HepG2 (cell line): ENCODE measurements at regions not wholly inside any gene's neighbourhood (a gene's known extent, or its start where the extent isn't known, plus 50 kb on each side); places are given as distances from the start of the nearest gene placed in this dataset.

ENCODE experiments used
- ATAC-seq: fragments of 200-7000 bp; cut with Tn5 transposase; 3 replicates; pipeline ENCODE4 v1.9.1; 2020; ENCODE audit warnings: mild to moderate bottlenecking, moderate library complexity
- BruUV-seq: library from RNA; stranded (reverse); fragments of 400-500 nt; replicated peaks from 2 replicates; lab custom pipeline; 2021; lab: Mats Ljungman, UMichigan
- CTCF ChIA-PET: fragments of 300-600 bp; formaldehyde crosslinking; extraction: SDS; loops from one replicate; lab custom pipeline; 2021; ENCODE audit warnings: low total read pairs, inconsistent platforms, low intra/inter-chr PET ratio; lab: Yijun Ruan, JAX
- POLR2A ChIA-PET: fragments of 350-600 bp; sonication (Branson Sonifier 250); formaldehyde crosslinking; loops from one replicate; lab custom pipeline; 2020; ENCODE audit warnings: antibody characterized with exemption, inconsistent platforms; lab: Yijun Ruan, JAX
- DNase-seq: peaks from one replicate; pipeline ENCODE4 v3.0.0-alpha.2; 2015; ENCODE audit warnings: low spot score
- FAIRE-seq: peaks from 3 replicates; lab custom pipeline; 2011; peaks lifted over from hg19 to GRCh38; lab: Jason Lieb, UNC
- H2AFZ ChIP-seq: one replicate; pipeline ENCODE4 v1.6.1; 2011; ENCODE audit warnings: low read length, inconsistent platforms
- H3K27ac ChIP-seq: fragments of 300-600 bp; 3 replicates; pipeline ENCODE4 v1.8.0; 2011; ENCODE audit warnings: mixed run types, mild to moderate bottlenecking, mixed read lengths, low read length, inconsistent platforms; ENCODE audit not compliant: insufficient read depth; ENCODE audit errors: extremely low read length
- H3K27me3 ChIP-seq, 2 experiments: fragments of 200-600 bp in 1 of 2; 2 replicates in 1 of 2; 3 replicates in 1 of 2; pipeline versions ENCODE4 v1.6.0 to v1.8.0; 2011; ENCODE audit warnings: low read length in 2 of 2, mild to moderate bottlenecking in 2 of 2, moderate library complexity in 2 of 2, inconsistent platforms in 1 of 2; ENCODE audit not compliant: insufficient read depth in 2 of 2, control insufficient read depth in 1 of 2
- H3K36me3 ChIP-seq, 2 experiments: fragments of 200-600 bp in 1 of 2; replicated peaks in 1 of 2; 2 replicates in 1 of 2; 3 replicates in 1 of 2; pipeline versions ENCODE4 v1.5.1 to v1.8.0; 2011; ENCODE audit warnings: low read length in 2 of 2, inconsistent platforms in 1 of 2; ENCODE audit not compliant: insufficient read depth in 2 of 2, control insufficient read depth in 1 of 2
- H3K4me1 ChIP-seq: 2 replicates; pipeline ENCODE4 v1.5.1; 2012; ENCODE audit warnings: low read length, inconsistent platforms; ENCODE audit not compliant: insufficient read depth
- H3K4me2 ChIP-seq: 2 replicates; pipeline ENCODE4 v1.6.0; 2011; ENCODE audit warnings: low read depth, low read length, inconsistent platforms
- H3K4me3 ChIP-seq, 3 experiments: fragments of 200-600 bp in 1 of 3; sonication (generic), shearing (Covaris generic) in 1 of 3; replicated peaks in 1 of 3; 2 replicates each; pipeline ENCODE4 v1.5.1; 2011 to 2016; ENCODE audit warnings: low read length in 3 of 3, inconsistent platforms in 2 of 3, low read depth in 2 of 3, mild to moderate bottlenecking in 2 of 3, control low read depth in 1 of 3, mixed read lengths in 1 of 3; ENCODE audit not compliant: insufficient read depth in 1 of 3
- H3K79me2 ChIP-seq: one replicate; pipeline ENCODE4 v1.6.1; 2011; ENCODE audit warnings: low read length, inconsistent platforms; ENCODE audit not compliant: insufficient read depth
- H3K9ac ChIP-seq: 2 replicates; pipeline ENCODE4 v1.6.0; 2011; ENCODE audit warnings: mild to moderate bottlenecking, low read depth, low read length, inconsistent platforms; ENCODE audit not compliant: insufficient read depth
- H3K9me3 ChIP-seq: 2 replicates; pipeline ENCODE4 v1.5.1; 2012; ENCODE audit warnings: mild to moderate bottlenecking, low read length
- H4K20me1 ChIP-seq: 2 replicates; pipeline ENCODE4 v1.6.0; 2011; ENCODE audit warnings: inconsistent platforms, mild to moderate bottlenecking, low read length, moderate library complexity; ENCODE audit not compliant: insufficient read depth
- CEBPZ ChIP-seq: IDR thresholded peaks from 2 replicates; pipeline ENCODE4 v1.6.1; 2012; ENCODE audit warnings: low read length, improper control_type of control experiment
- HNF4G ChIP-seq, 2 experiments: sonication (generic) in 1 of 2; formaldehyde crosslinking in 1 of 2; IDR thresholded peaks; 2 replicates each; pipeline versions ENCODE4 v1.4.0 to v1.6.1; 2011 to 2020; ENCODE audit warnings: borderline replicate concordance in 2 of 2, low read depth in 2 of 2, mild to moderate bottlenecking in 2 of 2, low read length in 1 of 2, missing genetic modification reagents in 1 of 2, moderate library complexity in 1 of 2
- KAT7 ChIP-seq: IDR thresholded peaks from 2 replicates; pipeline ENCODE4 v1.6.1; 2018; ENCODE audit warnings: borderline replicate concordance, missing compliant biosample characterization
- PAX8 ChIP-seq: sonication (generic); formaldehyde crosslinking; IDR thresholded peaks from 2 replicates; pipeline ENCODE4 v1.8.0; 2022; ENCODE audit warnings: mild to moderate bottlenecking, missing genetic modification reagents, borderline replicate concordance
- WIZ ChIP-seq: sonication (generic); formaldehyde crosslinking; IDR thresholded peaks from 2 replicates; pipeline ENCODE4 v1.5.1; 2020; ENCODE audit warnings: mild to moderate bottlenecking, missing genetic modification reagents
- ZNF160 ChIP-seq: sonication (generic); formaldehyde crosslinking; IDR thresholded peaks from 2 replicates; pipeline ENCODE4 v1.8.0; 2022; ENCODE audit warnings: mild to moderate bottlenecking, inconsistent platforms, missing genetic modification reagents
- WGBS: methylation state at CpG from one replicate; pipeline ENCODE4 v1.1.6; 2017; ENCODE audit warnings: low lambda C conversion rate; 5-methylcytosine and 5-hydroxymethylcytosine counted together
- in situ Hi-C: cut with HindIII; loops from 2 replicates; pipeline ENCODE4 v1.10.0; 2017; ENCODE audit warnings: low pct_unique_long_range_greater_than_20kb; ENCODE audit not compliant: extremely low pct_ligation_motif_present
- intact Hi-C: fragments of 100-400 bp; cut with micrococcal nuclease; formaldehyde crosslinking; loops from one replicate; pipeline ENCODE4 v1.10.0; 2022; ENCODE audit not compliant: unreplicated experiment

- BruUV-seq: no TSS peak
- POLR2A ChIA-PET: no interaction called here
Measured at GRCh38 chr4:123843137-123843536, 446.5 kb downstream of the SPRY1 start.

More at GRCh38 chr4:123843137-123843536, 446.5 kb downstream of the SPRY1 start:
- CTCF ChIA-PET: no interaction called here
- FAIRE-seq: no peak
- no peak overlapping the region for H3K27ac ChIP-seq
- no peaks in the 10 kb centered on the region for H3K9me3 ChIP-seq
- no peaks in the 10 kb centered on the region for H3K79me2 ChIP-seq
- no peak overlapping the region for H3K9ac ChIP-seq
- TF ChIP-seq KAT7 (CRISPR knock-in tag) (no peak), PAX8 (no peak), ZNF160 (CRISPR knock-in tag) (no peak), HNF4G (IDR thresholded peaks at IDR 0.05; ENCODE audit: borderline replicate concordance, low read depth, low read length) (no peak), HNF4G (CRISPR knock-in tag; IDR thresholded peaks at IDR 0.05; ENCODE audit: borderline replicate concordance, low read depth) (no peak), WIZ (CRISPR knock-in tag) (no peak), CEBPZ (no peak)
- in situ Hi-C loops (no loop called here), intact Hi-C loops (no loop called here)
- H3K4me2 ChIP-seq: no peak overlapping the region
- no peak for ATAC-seq
- H3K27me3 ChIP-seq: no peaks in the 10 kb centered on the region
- no peak for DNase-seq
- 82% methylated on average over 1 of the region's 1 CpG for WGBS
- H3K36me3 ChIP-seq: no peaks in the 10 kb centered on the region
- H2AFZ ChIP-seq: no peak overlapping the region
- H3K4me1 ChIP-seq: no peaks in the 10 kb centered on the region
- H4K20me1 ChIP-seq: no peaks in the 10 kb centered on the region
- H3K4me3 ChIP-seq: no peak overlapping the region
